ACC112 (cell line): ENCODE measurements at regions not wholly inside any gene's neighbourhood (a gene's known extent, or its start where the extent isn't known, plus 50 kb on each side); places are given as distances from the start of the nearest gene placed in this dataset.
A peak's percentile ranks its signal among the peaks of the same experiment; 100 is the strongest.

Experiments
- H2AFZ ChIP-seq: fragments of 200-600 bp; sonication (generic); one replicate; pipeline ENCODE4 v1.6.0; 2017; ENCODE audit warnings: antibody characterized with exemption, low read length; ENCODE audit not compliant: unreplicated experiment
- H3K27ac ChIP-seq: fragments of 200-600 bp; sonication (generic); 2 replicates; pipeline ENCODE4 v1.5.1; 2014; ENCODE audit warnings: low read depth, mild to moderate bottlenecking, antibody characterized with exemption, low read length, moderate library complexity
- H3K27me3 ChIP-seq: fragments of 200-600 bp; sonication (generic); 2 replicates; pipeline ENCODE4 v1.6.1; 2014; ENCODE audit warnings: mild to moderate bottlenecking, antibody characterized with exemption, low read length, moderate library complexity, mixed read lengths; ENCODE audit not compliant: insufficient read depth
- H3K36me3 ChIP-seq: fragments of 200-600 bp; sonication (generic); 2 replicates; pipeline ENCODE4 v1.6.1; 2016; ENCODE audit warnings: mild to moderate bottlenecking, antibody characterized with exemption, low read length, moderate library complexity, mixed read lengths; ENCODE audit not compliant: insufficient read depth
- H3K4me1 ChIP-seq: fragments of 200-600 bp; sonication (generic); one replicate; pipeline ENCODE4 v1.6.1; 2016; ENCODE audit warnings: low read length, mixed read lengths; ENCODE audit not compliant: insufficient read depth, unreplicated experiment, control insufficient read depth
- H3K4me3 ChIP-seq: fragments of 200-600 bp; sonication (generic); 2 replicates; pipeline ENCODE4 v1.5.1; 2014; ENCODE audit warnings: mild to moderate bottlenecking, low read depth, low read length
- H3K79me2 ChIP-seq: fragments of 200-600 bp; sonication (generic); one replicate; pipeline ENCODE4 v1.6.0; 2016; ENCODE audit warnings: low read length; ENCODE audit not compliant: control insufficient read depth, unreplicated experiment, insufficient read depth

DNA sequence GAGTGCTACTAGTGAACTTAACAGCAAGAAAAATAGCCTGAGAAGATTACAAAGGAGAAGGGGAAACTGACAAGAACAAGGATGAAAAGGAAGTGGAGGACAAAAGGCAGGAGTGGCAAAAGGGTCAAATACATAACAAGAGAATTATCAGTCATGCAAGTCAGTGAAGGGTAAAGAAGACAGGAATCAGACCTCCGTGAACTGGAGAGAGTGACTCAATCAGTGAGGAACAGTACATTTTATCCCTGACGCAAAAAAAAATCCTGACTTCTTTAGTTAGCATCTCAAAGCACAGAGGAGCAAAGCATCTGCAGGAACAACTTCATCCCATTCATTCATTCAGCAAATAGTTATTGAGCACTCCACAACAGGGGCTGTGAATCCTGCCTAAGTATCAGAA, 97.8 kb downstream of the SST start:
- Histone ChIP-seq H3K79me2 (no peaks in the 10 kb centered on the region), H3K4me3 (no peak overlapping the region), H3K27me3 (no peaks in the 10 kb centered on the region), H3K4me1 (peaks cover 32% of the 10 kb centered on the region), H2AFZ (no peak overlapping the region), H3K36me3 (no peaks in the 10 kb centered on the region), H3K27ac (no peak overlapping the region)

DNA sequence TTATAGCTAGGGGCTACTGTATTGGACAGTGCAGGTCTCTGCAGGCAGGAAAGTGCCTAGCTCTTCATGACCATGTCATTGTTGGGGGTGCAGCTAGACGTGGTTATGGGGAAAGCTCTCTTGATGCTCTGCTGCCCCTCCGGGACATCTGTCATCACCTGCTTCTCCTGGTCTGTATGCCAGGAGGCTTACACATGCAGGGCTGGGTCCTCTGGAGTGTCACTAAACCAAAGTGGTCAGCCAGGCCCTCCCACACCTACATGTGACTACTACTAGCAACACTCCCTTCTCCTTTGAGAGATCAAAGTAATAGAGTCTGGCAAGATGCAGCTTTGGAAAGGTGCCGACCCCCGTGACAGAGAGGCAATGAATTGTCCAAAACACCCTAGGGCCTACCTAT, 98.5 kb downstream of the SST start:
- Histone ChIP-seq H3K4me3 (no peak overlapping the region), H3K27ac (no peak overlapping the region), H3K27me3 (no peaks in the 10 kb centered on the region), H2AFZ (no peak overlapping the region), H3K4me1 (peaks cover 39% of the 10 kb centered on the region), H3K36me3 (no peaks in the 10 kb centered on the region), H3K79me2 (no peaks in the 10 kb centered on the region)

DNA sequence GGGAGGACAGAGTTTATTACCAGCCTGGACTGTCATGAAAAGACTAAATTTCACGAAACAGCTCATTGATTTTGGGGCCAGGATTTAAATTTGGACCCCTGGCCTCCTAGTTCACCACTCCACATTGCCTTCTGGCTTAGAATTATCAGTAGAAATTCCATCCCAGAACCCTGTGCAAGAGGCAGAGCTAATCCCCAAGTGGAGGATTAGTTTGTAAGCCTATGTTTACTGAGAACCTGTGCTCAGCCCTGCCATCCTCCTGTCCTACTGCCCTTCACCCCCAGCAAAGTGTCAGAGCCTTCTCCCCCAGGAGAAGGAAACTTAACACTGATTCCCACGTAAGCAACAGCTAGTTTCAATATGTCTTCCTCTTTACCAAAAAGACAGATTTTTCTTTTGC, 99.4 kb downstream of the SST start:
- H2AFZ ChIP-seq, result no peak overlapping the region
- no peaks in the 10 kb centered on the region for H3K79me2 ChIP-seq
- H3K27ac ChIP-seq, result no peak overlapping the region
- H3K4me3 ChIP-seq, result no peak overlapping the region
- H3K27me3 ChIP-seq, result no peaks in the 10 kb centered on the region
- H3K4me1 ChIP-seq, result peaks cover 48% of the 10 kb centered on the region
- no peaks in the 10 kb centered on the region for H3K36me3 ChIP-seq

DNA sequence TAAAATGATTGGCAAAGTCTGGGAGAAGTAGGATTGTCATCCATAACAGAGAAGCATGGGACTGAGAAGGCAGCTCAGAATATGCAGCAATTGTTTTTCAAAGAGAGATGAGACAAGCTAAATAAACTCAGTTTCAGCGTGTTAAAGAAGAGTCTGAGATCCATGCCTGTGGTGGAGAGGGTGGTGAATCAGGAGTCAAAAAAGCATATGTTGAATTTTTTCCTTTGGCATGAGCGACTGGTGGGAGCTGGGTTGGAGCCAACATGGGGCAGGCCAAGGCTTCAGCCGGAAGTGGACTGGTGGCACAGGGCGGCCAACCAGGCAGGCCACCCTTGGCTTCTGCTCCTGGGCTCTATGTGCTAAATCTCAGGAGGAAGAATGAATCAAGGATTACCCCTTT, 102.0 kb downstream of the SST start:
- peaks cover 54% of the 10 kb centered on the region for H3K4me1 ChIP-seq
- H3K4me3 ChIP-seq, result no peak overlapping the region
- peak overlapping the region; percentile 20 for H2AFZ ChIP-seq

DNA sequence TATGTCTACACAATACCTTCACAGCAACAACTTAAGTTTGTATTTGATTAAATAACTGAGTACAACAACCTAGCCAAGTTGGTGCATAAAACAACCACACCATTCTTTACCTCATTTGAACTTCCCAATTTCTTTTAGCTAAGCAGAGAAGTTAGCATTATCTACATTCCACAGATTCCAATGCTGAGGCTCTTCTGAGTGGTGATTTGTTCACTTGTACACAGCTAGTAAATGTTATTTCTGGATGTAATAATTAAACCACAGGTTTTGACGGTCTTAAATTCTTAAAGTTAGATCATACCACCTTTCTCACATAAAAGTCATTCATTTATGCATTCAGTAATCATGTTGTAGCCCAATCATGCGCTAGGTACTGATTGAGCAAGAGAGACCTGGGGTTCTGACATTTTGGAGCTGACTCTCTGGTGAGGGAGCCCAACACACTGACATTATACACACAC, 102.5 kb downstream of the SST start:
- peak overlapping the region; percentile 39 for H3K4me3 ChIP-seq
- H3K36me3 ChIP-seq, result no peaks in the 10 kb centered on the region
- peak overlapping the region; percentile 20 for H2AFZ ChIP-seq
- H3K79me2 ChIP-seq, result no peaks in the 10 kb centered on the region
- H3K27ac ChIP-seq, result peak overlapping the region; percentile 64
- H3K4me1 ChIP-seq, result peaks cover 50% of the 10 kb centered on the region
- H3K27me3 ChIP-seq, result no peaks in the 10 kb centered on the region

More for the DNA sequence above, 102.0 kb downstream of the SST start:
- Histone ChIP-seq H3K27me3 (no peaks in the 10 kb centered on the region), H3K27ac (peak overlapping the region; percentile 64), H3K79me2 (no peaks in the 10 kb centered on the region), H3K36me3 (no peaks in the 10 kb centered on the region)

DNA sequence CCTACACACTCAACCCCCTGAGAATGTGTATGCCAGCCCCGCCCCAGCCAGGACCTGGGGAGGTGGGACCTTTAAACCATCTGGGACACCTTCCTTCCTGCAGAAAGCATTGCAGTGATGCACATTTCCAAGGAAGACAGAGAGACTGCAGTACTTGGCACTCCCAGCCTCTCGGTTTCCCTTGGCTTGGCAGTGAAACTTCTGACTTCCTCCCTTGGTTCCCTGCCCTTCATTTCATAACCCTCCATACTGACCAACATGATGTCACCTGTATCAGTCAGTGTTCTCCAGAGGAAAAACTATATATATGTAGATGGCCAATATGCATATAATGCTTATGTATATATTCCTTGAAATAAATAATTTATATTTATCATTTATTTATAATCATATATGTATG, 103.2 kb downstream of the SST start:
- peaks cover 45% of the 10 kb centered on the region for H3K4me1 ChIP-seq
- H3K79me2 ChIP-seq, result no peaks in the 10 kb centered on the region
- no peaks in the 10 kb centered on the region for H3K36me3 ChIP-seq
- peak overlapping the region; percentile 64 for H3K27ac ChIP-seq
- no peak overlapping the region for H2AFZ ChIP-seq
- no peaks in the 10 kb centered on the region for H3K27me3 ChIP-seq
- H3K4me3 ChIP-seq, result no peak overlapping the region

DNA sequence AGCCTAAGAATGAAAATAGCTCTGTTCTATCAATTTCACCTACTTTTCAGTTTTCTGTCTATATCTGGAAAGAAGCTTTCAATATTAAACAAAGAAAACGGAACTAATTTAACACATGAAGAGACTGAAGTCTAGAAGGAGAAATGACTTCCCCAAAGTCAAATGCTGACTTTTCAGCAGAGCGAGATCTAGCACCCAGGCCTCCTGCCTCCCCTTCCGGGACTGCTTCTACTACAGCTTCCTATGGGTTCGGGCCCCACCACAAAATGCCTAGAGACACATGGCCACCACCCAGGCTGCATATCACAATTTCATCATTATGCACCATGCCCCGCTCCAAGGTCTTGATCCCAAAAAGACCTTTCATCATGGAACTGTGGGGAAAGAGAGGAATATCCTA, 104.5 kb downstream of the SST start:
- Histone ChIP-seq H3K4me3 (no peak overlapping the region), H3K4me1 (peaks cover 45% of the 10 kb centered on the region), H2AFZ (no peak overlapping the region), H3K79me2 (no peaks in the 10 kb centered on the region), H3K27ac (no peak overlapping the region), H3K36me3 (no peaks in the 10 kb centered on the region), H3K27me3 (no peaks in the 10 kb centered on the region)

DNA sequence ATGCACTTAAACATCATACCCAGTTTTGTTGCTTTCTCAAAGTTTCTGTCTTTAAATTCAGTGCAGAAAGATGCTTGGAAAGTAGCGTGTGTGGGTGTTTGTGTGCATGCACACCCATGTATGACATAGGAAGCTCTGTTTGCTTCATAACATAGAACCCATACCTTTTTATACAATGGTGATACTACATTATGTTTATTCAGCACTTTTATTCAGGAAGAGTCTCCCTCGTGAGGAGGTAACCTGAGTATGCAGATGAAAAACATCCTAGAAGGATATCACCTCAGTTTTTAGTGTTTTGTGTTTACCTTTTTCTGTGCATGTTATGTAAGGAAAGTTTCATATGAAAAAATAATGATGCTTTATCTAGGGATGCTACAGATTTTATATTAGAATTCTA, 111.2 kb downstream of the SST start:
- no peaks in the 10 kb centered on the region for H3K4me1 ChIP-seq
- H3K79me2 ChIP-seq, result no peaks in the 10 kb centered on the region
- no peaks in the 10 kb centered on the region for H3K36me3 ChIP-seq
- H3K27ac ChIP-seq, result no peak overlapping the region
- H2AFZ ChIP-seq, result no peak overlapping the region
- H3K4me3 ChIP-seq, result no peak overlapping the region
- H3K27me3 ChIP-seq, result peaks cover 6% of the 10 kb centered on the region; the same call in 1 of the 2 replicates

DNA sequence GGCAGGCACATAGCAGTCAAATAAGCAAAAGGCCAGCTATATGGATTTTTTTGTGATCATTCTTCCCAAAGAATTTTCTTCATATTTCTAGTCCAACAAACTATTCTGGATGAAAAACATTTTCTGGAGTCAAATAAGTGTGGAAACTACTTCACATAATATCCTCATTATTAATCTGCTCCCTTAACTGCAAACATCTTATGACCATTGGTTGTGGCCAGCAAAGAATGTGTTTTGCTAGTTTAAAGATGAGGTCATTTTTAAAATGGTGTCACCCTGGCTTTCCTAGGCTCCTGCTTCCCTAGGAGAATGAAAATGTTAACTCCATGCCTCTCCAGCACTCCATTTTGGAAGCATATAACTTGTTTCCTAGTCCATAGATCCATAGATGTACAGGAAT, 118.8 kb downstream of the SST start:
- H3K79me2 ChIP-seq, result no peaks in the 10 kb centered on the region
- H3K27me3 ChIP-seq, result peaks cover 30% of the 10 kb centered on the region
- no peaks in the 10 kb centered on the region for H3K36me3 ChIP-seq
- H3K4me3 ChIP-seq, result no peak overlapping the region
- H3K4me1 ChIP-seq, result no peaks in the 10 kb centered on the region
- no peak overlapping the region for H2AFZ ChIP-seq
- H3K27ac ChIP-seq, result no peak overlapping the region

DNA sequence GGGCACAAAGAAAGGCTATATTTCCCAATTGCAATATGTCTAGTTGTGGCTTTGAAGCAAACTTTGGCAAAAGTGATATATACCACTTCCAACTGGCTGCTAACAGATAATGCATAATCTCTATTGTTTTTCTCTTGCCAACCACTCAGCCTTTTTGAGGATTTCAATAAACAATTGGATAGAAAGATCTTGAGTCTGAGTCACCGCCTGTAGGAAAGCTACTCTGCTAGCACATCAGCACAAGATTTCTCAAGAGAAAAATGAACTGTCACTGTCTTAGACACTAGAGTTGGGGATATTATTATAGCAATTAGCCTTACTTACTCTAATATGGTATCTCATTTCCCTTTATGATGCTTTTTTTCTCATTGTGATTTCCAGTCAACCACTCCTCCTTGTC, 119.7 kb downstream of the SST start:
- Histone ChIP-seq H3K4me1 (no peaks in the 10 kb centered on the region), H3K4me3 (no peak overlapping the region), H3K27me3 (peaks cover 37% of the 10 kb centered on the region), H3K36me3 (no peaks in the 10 kb centered on the region), H3K27ac (no peak overlapping the region), H3K79me2 (no peaks in the 10 kb centered on the region), H2AFZ (no peak overlapping the region)

DNA sequence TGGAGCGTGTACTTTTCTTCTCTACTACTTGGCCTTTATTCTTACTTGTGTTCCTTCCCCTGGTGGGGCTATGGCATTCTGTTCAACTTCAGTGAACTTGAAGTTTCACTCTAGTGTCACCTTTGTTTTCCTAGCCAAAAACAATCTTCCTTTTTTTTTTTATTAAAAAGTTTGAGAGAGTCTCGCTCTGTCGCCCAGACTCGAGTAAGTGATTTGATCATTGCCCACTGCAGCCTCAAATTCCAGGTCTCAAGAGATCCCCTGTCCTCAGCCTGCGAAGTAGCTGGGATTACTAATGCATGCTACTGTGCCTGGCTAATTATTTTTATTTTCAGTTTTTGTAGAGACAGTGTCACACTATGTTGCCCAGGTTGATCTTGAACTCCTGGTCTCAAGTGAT, 124.8 kb downstream of the SST start:
- no peak overlapping the region for H2AFZ ChIP-seq
- no peak overlapping the region for H3K4me3 ChIP-seq
- peaks cover 29% of the 10 kb centered on the region for H3K27me3 ChIP-seq
- no peaks in the 10 kb centered on the region for H3K36me3 ChIP-seq
- H3K79me2 ChIP-seq, result no peaks in the 10 kb centered on the region
- no peaks in the 10 kb centered on the region for H3K4me1 ChIP-seq
- H3K27ac ChIP-seq, result no peak overlapping the region
